ENCODE measurements at regions not wholly inside any gene's neighbourhood (a gene's known extent, or its start where the extent isn't known, plus 50 kb on each side); places are given as distances from the start of the nearest gene placed in this dataset.

GRCh38 chr11:70778883-70779282, 380.6 kb downstream of the CTTN start:
- TF ChIP-seq CTCF (IDR thresholded peaks at IDR 0.05) (no peak), EZH2phosphoT487 (IDR thresholded peaks at IDR 0.05) (no peak)

Data from neural progenitor cell (in vitro differentiated cells).